GM13976 (cell line): ENCODE measurements at regions not wholly inside any gene's neighbourhood (a gene's known extent, or its start where the extent isn't known, plus 50 kb on each side); places are given as distances from the start of the nearest gene placed in this dataset.
A peak's percentile ranks its signal among the peaks of the same experiment; 100 is the strongest.
"Not testable (repeated sequence)": the region's sequence is repeated elsewhere in the genome, so short reads cannot be mapped to it uniquely, and the experiment has no call there.

Experiments
- DNase-seq: peaks from one replicate; pipeline ENCODE4 v3.0.0; 2012; ENCODE audit warnings: low spot score
- CTCF ChIP-seq: IDR thresholded peaks from 2 replicates; pipeline ENCODE4 v1.5.1; 2012; ENCODE audit warnings: borderline replicate concordance, mild to moderate bottlenecking; ENCODE audit not compliant: insufficient read depth; ENCODE audit errors: extremely low read depth, missing control alignments, control extremely low read depth
- in situ Hi-C: fragments of 300-500 bp; cut with MboI; formaldehyde crosslinking; loops from one replicate; pipeline ENCODE4 v1.12.0; 2022; ENCODE audit warnings: low sequenced_read_pairs, mixed read lengths, inconsistent platforms; ENCODE audit not compliant: unreplicated experiment

- no peak for TF ChIP-seq CTCF
- DNase-seq, result no peak
- in situ Hi-C loops, result no loop called here
Observed at GRCh38 chr1:101496109-101496508, 259.3 kb downstream of the S1PR1 start.

- in situ Hi-C loops, result no loop called here
- TF ChIP-seq CTCF, result no peak
- no peak for DNase-seq
Observed at GRCh38 chr1:101497881-101498559, 261.2 kb downstream of the S1PR1 start.

- DNase-seq, in situ Hi-C loops: not testable (repeated sequence)
Observed at GRCh38 chr1:101504106-101504505, 267.3 kb downstream of the S1PR1 start.

- in situ Hi-C loops, DNase-seq: not testable (repeated sequence)
Observed at GRCh38 chr1:101505240-101505639, 268.4 kb downstream of the S1PR1 start.

GRCh38 chr1:101506541-101507164 is 269.8 kb downstream of the S1PR1 start:
- in situ Hi-C loops, result no loop called here
- DNase-seq, result peak; percentile 23
- TF ChIP-seq CTCF, result peak; percentile 66

- DNase-seq, result no peak
- no peak for TF ChIP-seq CTCF
- in situ Hi-C loops, result no loop called here
Observed at GRCh38 chr1:101507547-101507971, 270.7 kb downstream of the S1PR1 start.

- no peak for DNase-seq
- in situ Hi-C loops, result no loop called here
- TF ChIP-seq CTCF, result no peak
Observed at GRCh38 chr1:101508913-101509312, 272.1 kb downstream of the S1PR1 start.
